Astrocyte of the spinal cord (primary cell): ENCODE measurements at regions not wholly inside any gene's neighbourhood (a gene's known extent, or its start where the extent isn't known, plus 50 kb on each side); places are given as distances from the start of the nearest gene placed in this dataset.

Source experiments
- DNase-seq: peaks from one replicate; pipeline ENCODE4 v3.0.0; 2011; ENCODE audit warnings: low read depth, low spot score
- H3K4me3 ChIP-seq: 2 replicates; pipeline ENCODE4 v1.5.1; 2011; ENCODE audit warnings: low read depth, mild to moderate bottlenecking, low read length, moderate library complexity
- CTCF ChIP-seq: IDR thresholded peaks from 2 replicates; pipeline ENCODE4 v1.5.1; 2012; ENCODE audit warnings: low read depth, mild to moderate bottlenecking, low read length, inconsistent platforms
- in situ Hi-C: cut with HindIII; loops from 2 replicates; pipeline ENCODE4 v1.10.0; 2017; ENCODE audit warnings: low sequenced_read_pairs

DNA sequence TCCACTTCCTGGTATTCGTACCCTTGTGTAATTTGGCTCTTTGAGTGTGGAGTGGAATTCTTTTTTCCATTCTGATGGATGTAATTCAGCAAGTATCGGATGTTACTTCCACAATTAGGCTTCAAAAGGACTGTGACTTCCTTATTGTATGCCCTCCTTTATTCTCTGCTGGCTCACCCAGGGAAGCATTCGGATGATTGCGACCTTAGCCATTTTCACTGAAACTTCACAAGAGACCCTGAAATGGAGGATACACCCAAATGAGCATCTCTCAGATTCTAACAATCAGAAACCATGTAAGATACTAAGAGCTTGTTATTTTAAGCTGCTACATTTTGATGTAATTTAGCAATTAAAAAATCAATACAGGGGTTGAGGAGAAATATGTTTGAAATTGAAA is 493.1 kb downstream of the DNAJB9 start:
- no peak for TF ChIP-seq CTCF
- in situ Hi-C loops, result no loop called here
- H3K4me3 ChIP-seq, result no peak overlapping the region
- no peak for DNase-seq

- TF ChIP-seq CTCF, result no peak
- DNase-seq, result no peak
- no peak overlapping the region for H3K4me3 ChIP-seq
- in situ Hi-C loops, result no loop called here
Measured at GRCh38 chr7:109073543-109073942, 503.9 kb downstream of the DNAJB9 start.

- no peak overlapping the region for H3K4me3 ChIP-seq
- no peak for DNase-seq
- in situ Hi-C loops, result no loop called here
- TF ChIP-seq CTCF, result no peak
Measured at GRCh38 chr7:109076396-109076972, 506.8 kb downstream of the DNAJB9 start.

- TF ChIP-seq CTCF, result no peak
Measured at GRCh38 chr7:109091042-109091441, 521.4 kb downstream of the DNAJB9 start.

GRCh38 chr7:109092268-109092667 is 522.6 kb downstream of the DNAJB9 start:
- DNase-seq, result no peak
- TF ChIP-seq CTCF, result peak; percentile 22
- in situ Hi-C loops, result no loop called here
- H3K4me3 ChIP-seq, result no peak overlapping the region

More at GRCh38 chr7:109091042-109091441, 521.4 kb downstream of the DNAJB9 start:
- no peak for DNase-seq
- no peak overlapping the region for H3K4me3 ChIP-seq
- in situ Hi-C loops, result no loop called here

DNA sequence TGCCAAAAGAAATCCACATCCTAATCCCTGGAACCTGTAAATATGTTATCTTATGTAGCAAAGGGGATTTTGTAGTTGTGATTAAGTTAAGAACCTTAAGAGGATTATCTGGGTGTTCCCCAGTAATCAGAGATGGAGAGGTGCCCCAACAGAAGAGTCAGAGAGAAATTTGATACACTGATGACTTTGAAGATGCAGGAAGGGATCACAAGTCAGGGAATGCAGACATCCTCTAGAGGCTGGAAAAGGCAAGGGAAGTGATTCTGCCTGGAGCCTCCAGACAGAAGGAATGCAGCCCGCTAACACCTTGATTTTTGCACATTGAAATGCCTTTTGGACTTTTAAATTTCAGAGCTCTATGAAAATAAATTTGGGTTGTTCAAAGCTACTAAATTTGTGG is 531.7 kb downstream of the DNAJB9 start:
- no peak for TF ChIP-seq CTCF

GRCh38 chr7:109109558-109109957 is 539.9 kb downstream of the DNAJB9 start:
- no peak overlapping the region for H3K4me3 ChIP-seq
- in situ Hi-C loops, result no loop called here
- DNase-seq, result no peak
- TF ChIP-seq CTCF, result no peak

More for the DNA sequence above, 531.7 kb downstream of the DNAJB9 start:
- no peak overlapping the region for H3K4me3 ChIP-seq
- DNase-seq, result no peak
- in situ Hi-C loops, result no loop called here
